Neural progenitor cell (in vitro differentiated cells): ENCODE measurements at regions not wholly inside any gene's neighbourhood (a gene's known extent, or its start where the extent isn't known, plus 50 kb on each side); places are given as distances from the start of the nearest gene placed in this dataset.

Experiments
- EZH2 ChIP-seq: fragments of 200-600 bp; sonication (generic); IDR thresholded peaks from 2 replicates; pipeline ENCODE4 v1.6.1; 2017; ENCODE audit warnings: antibody characterized with exemption, mild to moderate bottlenecking, moderate library complexity
- TF ChIP-seq, protein P1 (sequence below): fragments of 200-600 bp; sonication (generic); IDR thresholded peaks from 2 replicates; pipeline ENCODE4 v1.5.1; 2017; ENCODE audit warnings: antibody characterized with exemption, mild to moderate bottlenecking

DNA sequence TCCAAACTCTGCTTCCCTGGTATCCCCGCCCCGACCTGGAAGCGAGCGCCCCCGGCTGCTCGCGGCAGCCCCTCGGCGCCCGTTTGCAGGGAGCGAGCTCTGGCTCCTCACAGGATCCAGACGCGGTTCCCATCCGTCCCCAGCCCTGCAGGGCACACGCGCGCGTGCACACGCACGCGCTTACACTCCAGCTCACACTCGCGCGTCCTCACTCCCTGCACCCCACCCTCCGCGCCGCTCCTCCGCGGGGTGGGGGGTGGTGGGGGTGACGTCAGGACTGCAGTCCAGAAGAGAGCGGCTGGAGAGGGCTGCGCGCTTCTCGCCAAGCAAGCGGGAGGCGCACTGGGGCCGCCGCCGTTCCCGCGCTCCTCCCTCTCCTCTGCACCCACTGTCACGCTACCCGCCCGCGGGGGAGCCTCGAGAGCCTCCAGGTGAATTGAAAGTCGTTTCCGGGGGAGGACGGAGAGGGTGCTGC is 255.6 kb downstream of the OTUD1 start:
- TF ChIP-seq, protein P1, sequence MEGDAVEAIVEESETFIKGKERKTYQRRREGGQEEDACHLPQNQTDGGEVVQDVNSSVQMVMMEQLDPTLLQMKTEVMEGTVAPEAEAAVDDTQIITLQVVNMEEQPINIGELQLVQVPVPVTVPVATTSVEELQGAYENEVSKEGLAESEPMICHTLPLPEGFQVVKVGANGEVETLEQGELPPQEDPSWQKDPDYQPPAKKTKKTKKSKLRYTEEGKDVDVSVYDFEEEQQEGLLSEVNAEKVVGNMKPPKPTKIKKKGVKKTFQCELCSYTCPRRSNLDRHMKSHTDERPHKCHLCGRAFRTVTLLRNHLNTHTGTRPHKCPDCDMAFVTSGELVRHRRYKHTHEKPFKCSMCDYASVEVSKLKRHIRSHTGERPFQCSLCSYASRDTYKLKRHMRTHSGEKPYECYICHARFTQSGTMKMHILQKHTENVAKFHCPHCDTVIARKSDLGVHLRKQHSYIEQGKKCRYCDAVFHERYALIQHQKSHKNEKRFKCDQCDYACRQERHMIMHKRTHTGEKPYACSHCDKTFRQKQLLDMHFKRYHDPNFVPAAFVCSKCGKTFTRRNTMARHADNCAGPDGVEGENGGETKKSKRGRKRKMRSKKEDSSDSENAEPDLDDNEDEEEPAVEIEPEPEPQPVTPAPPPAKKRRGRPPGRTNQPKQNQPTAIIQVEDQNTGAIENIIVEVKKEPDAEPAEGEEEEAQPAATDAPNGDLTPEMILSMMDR, result peak; percentile 25
- TF ChIP-seq EZH2, result peak; percentile 99
